HG03196 (cell line): ENCODE measurements at regions not wholly inside any gene's neighbourhood (a gene's known extent, or its start where the extent isn't known, plus 50 kb on each side); places are given as distances from the start of the nearest gene placed in this dataset.

Source experiments
- ATAC-seq: cut with Tn5 transposase; IDR thresholded peaks from one replicate; pipeline ENCODE4 v1.9.1; 2021; ENCODE audit not compliant: unreplicated experiment

GRCh38 chr12:115473257-115473956 lies 789.4 kb upstream of the TBX3 start:
- ATAC-seq = no peak

GRCh38 chr12:115472852-115473251 lies 788.9 kb upstream of the TBX3 start:
- ATAC-seq = no peak

DNA sequence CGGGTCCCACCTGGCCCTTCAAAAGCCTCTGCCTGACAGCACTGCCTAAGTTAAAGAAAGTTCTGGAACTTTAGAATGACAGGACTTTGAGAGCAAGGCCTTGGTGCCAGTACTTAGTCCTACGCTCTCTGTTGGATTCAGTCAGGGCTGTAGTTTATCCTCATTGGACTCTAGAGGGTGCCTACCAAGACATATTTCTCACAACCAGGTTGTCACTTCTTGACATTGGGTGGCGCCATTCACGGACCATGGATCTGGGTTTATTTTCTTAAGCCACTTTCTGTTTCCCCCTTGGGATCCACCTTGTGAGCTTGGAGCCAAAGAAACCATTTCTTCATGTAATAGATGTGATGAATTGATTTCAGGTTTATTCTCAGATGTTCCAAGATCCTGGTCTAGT lies 787.0 kb upstream of the TBX3 start:
- ATAC-seq = no peak

- no peak for ATAC-seq
Measured at GRCh38 chr12:115470526-115470925, 786.6 kb upstream of the TBX3 start.

DNA sequence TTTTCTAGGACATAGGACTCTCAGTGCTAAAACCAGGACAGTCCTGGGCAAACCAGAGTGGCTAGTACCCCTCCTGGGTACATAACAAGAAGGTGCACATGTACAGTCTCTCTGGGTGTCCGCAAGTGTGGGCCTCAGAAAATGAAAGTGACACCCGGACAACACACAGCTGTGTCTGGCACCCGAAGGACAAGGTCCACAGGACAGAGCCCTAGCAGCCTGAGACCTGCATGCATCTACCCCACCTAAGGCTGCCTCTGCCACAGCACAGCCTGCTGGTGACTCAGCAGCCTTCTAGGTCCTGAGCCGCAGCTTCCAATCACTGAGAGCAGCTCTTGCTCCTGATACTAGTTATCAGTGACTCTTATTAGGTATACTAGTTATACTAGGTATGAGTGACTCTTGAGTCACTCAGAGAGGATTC lies 784.1 kb upstream of the TBX3 start:
- ATAC-seq = no peak

GRCh38 chr12:115467531-115467930 lies 783.6 kb upstream of the TBX3 start:
- ATAC-seq = no peak

DNA sequence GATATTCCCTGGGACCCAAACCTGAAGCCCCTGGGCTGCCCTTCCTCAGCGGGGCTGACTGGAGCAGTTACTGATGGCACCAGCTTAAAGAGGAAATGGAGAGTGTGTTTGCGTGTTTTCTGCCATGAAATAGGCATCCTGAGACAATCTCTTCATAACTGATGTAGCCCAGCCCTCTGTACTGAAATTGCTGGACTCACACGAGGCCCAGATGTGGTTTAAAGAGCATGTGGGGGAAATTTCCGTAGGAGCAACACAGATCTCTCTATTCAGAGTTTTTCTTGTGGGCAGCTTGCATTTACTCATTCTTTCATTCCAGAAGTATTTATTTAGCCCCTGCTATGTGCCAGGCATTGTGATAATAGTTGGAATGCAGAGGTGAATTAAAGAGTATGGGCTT lies 782.1 kb upstream of the TBX3 start:
- ATAC-seq = no peak

GRCh38 chr12:115464661-115465060 lies 780.7 kb upstream of the TBX3 start:
- no peak for ATAC-seq

DNA sequence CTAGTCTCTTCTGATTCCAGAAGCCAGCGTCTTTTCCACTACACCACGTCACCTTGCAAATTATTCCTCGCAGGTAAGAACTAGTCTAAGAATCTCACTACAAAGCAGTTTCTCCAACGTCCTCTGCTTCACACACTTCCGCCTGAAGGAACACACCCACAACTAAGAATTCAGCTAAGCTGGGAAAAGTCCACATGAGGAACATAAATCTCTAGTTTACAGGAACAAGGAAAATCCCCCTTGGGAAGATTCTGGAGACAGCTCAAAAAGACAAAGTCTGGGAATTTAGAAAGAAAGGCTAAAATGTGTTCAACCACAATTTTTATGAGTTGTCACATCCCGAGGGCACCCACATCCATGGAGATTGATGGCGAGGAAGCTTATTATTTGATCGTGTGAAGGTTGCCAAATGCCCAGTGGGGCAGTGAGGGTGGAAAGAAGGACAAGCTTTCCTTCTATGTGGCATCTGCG lies 780.2 kb upstream of the TBX3 start:
- no peak for ATAC-seq

- ATAC-seq = no peak
Measured at GRCh38 chr12:115461401-115461800, 777.4 kb upstream of the TBX3 start.

DNA sequence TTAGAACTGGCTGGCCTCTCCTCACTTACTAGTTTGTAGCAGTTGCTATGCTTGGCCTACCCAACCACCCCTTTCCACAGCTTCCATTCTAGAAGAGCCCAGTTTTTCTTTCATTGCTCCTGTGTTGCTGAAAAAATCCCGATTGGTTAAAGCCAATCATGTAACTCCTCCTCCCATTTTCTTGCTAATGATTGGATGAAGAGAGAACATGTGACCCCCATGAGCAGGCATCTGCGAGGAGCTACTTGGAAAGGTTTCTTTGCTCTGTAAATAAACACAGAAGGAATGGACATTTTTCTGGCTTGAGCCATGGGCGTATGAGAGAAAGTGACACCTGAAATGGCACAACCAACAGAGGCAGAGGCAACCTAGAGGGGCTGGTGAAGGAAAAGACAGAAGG lies 773.8 kb upstream of the TBX3 start:
- ATAC-seq = no peak

GRCh38 chr12:115456946-115457689 lies 773.1 kb upstream of the TBX3 start:
- ATAC-seq = no peak

DNA sequence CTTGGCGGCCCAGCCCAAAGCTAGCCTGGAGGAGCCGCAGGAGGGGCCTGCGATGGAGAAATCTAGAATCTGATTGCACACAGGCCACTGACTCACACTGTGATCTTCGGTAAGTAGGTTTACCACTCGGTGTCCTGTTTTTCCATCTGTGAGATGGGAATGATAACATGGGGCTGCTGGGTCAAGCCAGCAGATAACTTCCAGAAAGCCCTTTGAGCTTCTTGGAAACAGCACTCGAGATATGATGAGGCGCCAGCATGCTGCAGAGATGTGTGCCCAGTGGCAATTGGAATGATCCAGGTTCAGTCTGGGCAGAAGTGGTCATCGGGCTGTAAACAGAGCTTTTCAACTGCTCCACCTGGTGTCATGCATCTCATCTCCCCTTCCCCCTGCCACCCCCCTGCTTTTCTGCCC lies 771.3 kb upstream of the TBX3 start:
- no peak for ATAC-seq

DNA sequence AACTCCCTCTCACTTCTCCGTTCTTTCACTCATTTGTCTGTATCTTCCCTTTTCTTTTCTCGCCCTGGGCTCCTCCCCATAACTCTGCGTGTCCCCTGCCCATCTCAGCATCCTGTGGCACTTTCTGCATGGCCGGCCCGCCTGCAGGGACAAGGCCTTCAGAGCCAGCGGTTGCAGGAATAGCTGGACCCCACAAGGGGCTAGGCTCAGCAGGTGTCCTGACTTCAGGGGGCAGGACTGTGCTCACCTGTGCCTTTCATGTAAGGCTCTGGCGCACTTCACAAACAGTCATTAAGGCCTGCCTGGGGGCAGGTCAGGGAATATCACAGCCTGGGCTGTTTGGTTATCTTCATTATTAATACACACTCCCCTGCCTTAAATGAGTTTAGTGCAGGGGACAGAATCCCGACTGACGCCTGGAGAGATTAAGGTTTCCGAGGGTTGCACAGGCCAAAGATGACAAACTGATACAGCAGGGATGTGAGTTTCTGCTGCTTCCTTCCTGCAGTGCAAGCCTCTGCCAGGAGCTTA lies 768.8 kb upstream of the TBX3 start:
- ATAC-seq = no peak

DNA sequence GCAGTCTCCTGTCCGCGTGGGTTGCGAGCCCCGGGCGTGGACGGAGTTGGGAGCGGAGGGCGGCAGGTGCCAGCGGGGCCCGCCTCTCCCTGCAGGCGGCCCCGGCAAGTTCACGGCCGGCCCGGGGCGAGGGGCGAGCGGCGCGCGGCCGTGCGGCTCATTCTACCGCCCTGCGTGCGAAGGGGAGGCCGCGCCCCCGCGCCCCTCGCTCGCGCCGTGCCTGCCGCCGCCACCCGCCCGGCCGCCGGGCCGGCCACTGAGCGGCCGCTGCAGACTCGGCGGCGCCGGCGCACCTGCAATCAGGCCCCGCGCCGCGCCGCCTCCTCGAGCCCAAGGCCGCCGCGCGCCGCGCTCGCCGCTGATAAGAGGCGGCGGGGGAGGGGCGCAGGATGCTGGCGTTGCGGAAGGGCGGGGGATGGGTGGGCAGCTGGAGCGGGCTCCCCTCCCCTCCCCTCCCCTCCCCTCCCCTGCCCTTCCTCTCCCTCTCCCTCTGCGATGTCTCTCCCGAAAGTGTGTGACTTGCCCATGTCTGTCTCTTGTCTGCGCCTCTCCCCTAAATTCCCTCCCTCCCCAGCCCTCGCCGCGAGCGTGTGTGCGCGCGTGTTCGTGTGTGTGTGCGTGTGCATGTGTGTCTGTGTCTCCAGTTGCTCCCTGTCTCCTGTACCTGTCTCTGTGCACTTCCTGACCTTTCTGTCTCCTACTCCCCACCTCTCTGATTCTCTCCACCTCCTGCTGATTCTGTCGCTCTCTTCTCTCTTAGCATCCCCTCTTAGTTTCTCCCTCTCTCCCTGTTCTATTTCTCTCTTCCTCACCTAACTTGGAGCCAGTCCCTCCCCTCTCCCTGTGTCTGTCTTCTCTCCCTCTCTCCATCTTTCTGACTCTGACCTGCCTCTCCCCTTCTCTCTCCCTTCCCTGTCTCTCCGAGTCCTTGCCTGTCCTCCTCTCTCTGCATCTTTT lies 768.1 kb upstream of the TBX3 start:
- ATAC-seq = no peak

DNA sequence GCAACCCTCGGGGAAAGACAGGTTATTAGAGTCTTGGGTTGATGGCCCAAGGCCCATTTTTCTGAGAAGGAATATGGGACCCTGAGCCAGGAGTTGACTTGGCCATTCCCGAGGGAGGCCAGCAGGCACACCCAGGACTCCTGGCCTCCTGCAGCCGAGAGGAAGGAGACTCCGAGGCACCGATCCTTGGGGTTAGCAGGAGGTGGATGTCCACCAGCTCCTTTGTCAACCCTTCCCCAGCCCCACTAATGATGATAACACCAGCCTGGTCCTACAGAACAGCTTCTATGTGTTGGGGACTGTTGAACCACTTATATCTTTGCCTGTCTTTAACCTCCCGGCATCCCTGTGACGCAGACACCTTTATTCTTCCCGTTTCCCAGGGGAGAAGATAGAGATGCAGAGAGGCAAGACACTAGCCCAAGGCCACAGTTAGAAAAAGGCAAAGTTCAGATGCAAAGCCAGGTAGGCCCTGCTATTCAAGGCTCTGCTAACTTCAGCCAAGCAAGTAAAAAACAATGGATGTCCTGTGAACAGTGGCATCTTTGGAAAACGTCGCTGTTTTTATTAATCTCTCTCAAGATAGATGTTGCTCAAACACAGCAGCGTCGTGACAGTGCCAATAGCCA lies 767.3 kb upstream of the TBX3 start:
- ATAC-seq = no peak

DNA sequence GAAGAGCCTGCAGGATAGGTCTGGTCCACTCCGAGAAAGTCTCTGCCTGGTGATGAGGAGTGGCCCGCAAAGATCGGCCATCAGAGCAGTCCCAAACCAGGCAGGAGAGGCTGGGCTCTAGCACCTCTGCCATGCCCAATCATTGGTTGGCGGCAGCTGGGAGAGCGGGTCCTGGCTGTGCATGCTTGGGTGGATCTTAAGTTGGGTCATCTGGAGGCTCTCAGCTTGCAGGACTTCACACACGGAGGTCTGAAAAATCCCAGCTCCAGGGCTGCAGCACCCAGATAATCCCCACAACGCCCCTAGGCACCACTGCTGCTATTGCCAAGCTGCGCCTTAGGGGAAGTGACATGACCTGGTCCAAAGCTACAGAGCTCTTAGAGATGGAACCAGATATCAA lies 766.7 kb upstream of the TBX3 start:
- ATAC-seq = no peak

DNA sequence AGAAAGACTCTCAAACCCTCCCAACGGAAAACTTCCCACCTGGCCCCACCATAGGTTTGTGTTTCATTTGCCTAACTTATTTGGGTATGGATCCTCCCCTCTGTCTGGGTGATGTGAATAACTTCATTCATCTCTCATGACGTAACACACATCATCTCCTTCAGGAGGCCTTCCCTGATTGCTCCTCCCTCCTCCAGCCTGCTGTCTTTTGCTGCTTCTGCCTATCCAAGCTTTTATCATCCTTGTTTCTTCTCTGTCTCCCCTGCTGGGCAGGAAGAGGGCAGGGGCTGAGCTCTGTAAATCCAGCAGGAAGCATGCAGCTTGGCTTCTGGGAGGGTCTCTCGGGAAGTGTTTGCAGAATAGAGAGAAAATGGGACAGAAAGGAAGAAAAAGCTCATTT lies 766.0 kb upstream of the TBX3 start:
- no peak for ATAC-seq

- no peak for ATAC-seq
Measured at GRCh38 chr12:115449526-115449925, 765.6 kb upstream of the TBX3 start.

GRCh38 chr12:115444346-115444745 lies 760.4 kb upstream of the TBX3 start:
- ATAC-seq = no peak
